IMR-90 (cell line): ENCODE measurements at regions not wholly inside any gene's neighbourhood (a gene's known extent, or its start where the extent isn't known, plus 50 kb on each side); places are given as distances from the start of the nearest gene placed in this dataset.

ENCODE experiments used
- ATAC-seq: fragments of 200-7000 bp; cut with Tn5 transposase; 2 replicates; pipeline ENCODE4 v1.9.1; 2020; ENCODE audit warnings: low read depth, mild to moderate bottlenecking, moderate library complexity
- BruUV-seq: library from RNA; stranded (reverse); fragments of 400-500 nt; replicated peaks from 2 replicates; lab custom pipeline; 2021; lab: Mats Ljungman, UMichigan
- CTCF ChIA-PET: fragments of 300-600 bp; formaldehyde crosslinking; extraction: SDS; loops from one replicate; lab custom pipeline; 2021; ENCODE audit warnings: antibody characterized with exemption; lab: Yijun Ruan, JAX
- POLR2A ChIA-PET: fragments of 300-600 bp; sonication (Branson Sonifier 250); formaldehyde crosslinking; loops from one replicate; lab custom pipeline; 2022; ENCODE audit warnings: antibody characterized with exemption; ENCODE audit not compliant: unreplicated experiment; lab: Charles Lee
- DNase-seq: peaks from one replicate; pipeline ENCODE4 v3.0.0; 2013
- H2AFZ ChIP-seq: replicated peaks from 2 replicates; pipeline ENCODE3; 2013; ENCODE audit warnings: low read length, mild to moderate bottlenecking; ENCODE audit not compliant: poor library complexity
- H2AK5ac ChIP-seq: 2 replicates; pipeline ENCODE4 v1.6.1; 2013; ENCODE audit warnings: low read depth, low read length, inconsistent platforms
- H2AK9ac ChIP-seq: replicated peaks from 2 replicates; pipeline ENCODE3; 2013; ENCODE audit warnings: mild to moderate bottlenecking, low read depth, low read length, moderate library complexity; ENCODE audit not compliant: poor library complexity
- H2BK120ac ChIP-seq: 2 replicates; pipeline ENCODE4 v1.6.1; 2013; ENCODE audit warnings: low read depth, low read length, inconsistent platforms
- H2BK15ac ChIP-seq: 3 replicates; pipeline ENCODE4 v1.6.1; 2013; ENCODE audit warnings: low read depth, low read length, inconsistent platforms
- H2BK20ac ChIP-seq: 2 replicates; pipeline ENCODE4 v1.6.1; 2013; ENCODE audit warnings: low read depth, mild to moderate bottlenecking, inconsistent platforms, low read length, moderate library complexity
- H2BK5ac ChIP-seq: 2 replicates; pipeline ENCODE4 v1.6.1; 2013; ENCODE audit warnings: mild to moderate bottlenecking, low read depth, low read length, inconsistent platforms; ENCODE audit not compliant: poor library complexity, severe bottlenecking
- H3K14ac ChIP-seq: replicated peaks from 2 replicates; pipeline ENCODE4 v1.6.1; 2013; ENCODE audit warnings: low read depth, low read length, inconsistent platforms
- H3K18ac ChIP-seq: 2 replicates; pipeline ENCODE4 v1.6.1; 2013; ENCODE audit warnings: low read depth, low read length, control low read depth
- H3K23ac ChIP-seq: 2 replicates; pipeline ENCODE4 v1.6.1; 2013; ENCODE audit warnings: low read depth, low read length, inconsistent platforms
- H3K27ac ChIP-seq: 2 replicates; pipeline ENCODE4 v1.5.1; 2013; ENCODE audit warnings: mild to moderate bottlenecking, control low read depth, low read length; ENCODE audit not compliant: insufficient read depth
- H3K27me3 ChIP-seq: 2 replicates; pipeline ENCODE4 v1.6.1; 2013; ENCODE audit warnings: low read length; ENCODE audit not compliant: control insufficient read depth, insufficient read depth
- H3K36me3 ChIP-seq: 2 replicates; pipeline ENCODE4 v1.6.1; 2013; ENCODE audit warnings: low read length, mixed read lengths; ENCODE audit not compliant: control insufficient read depth, insufficient read depth
- H3K4ac ChIP-seq: 2 replicates; pipeline ENCODE4 v1.6.1; 2013; ENCODE audit warnings: low read depth, low read length, inconsistent platforms
- H3K4me1 ChIP-seq: 2 replicates; pipeline ENCODE4 v1.6.1; 2013; ENCODE audit warnings: low read length, mixed read lengths; ENCODE audit not compliant: control insufficient read depth, insufficient read depth
- H3K4me2 ChIP-seq: 2 replicates; pipeline ENCODE4 v1.6.1; 2013; ENCODE audit warnings: low read depth, mild to moderate bottlenecking, control low read depth, low read length, moderate library complexity
- H3K4me3 ChIP-seq: 2 replicates; pipeline ENCODE4 v1.5.1; 2013; ENCODE audit warnings: low read depth, mild to moderate bottlenecking, control low read depth, low read length, moderate library complexity; ENCODE audit not compliant: insufficient read depth
- H3K56ac ChIP-seq: 2 replicates; pipeline ENCODE4 v1.6.1; 2013; ENCODE audit warnings: low read length, inconsistent platforms; ENCODE audit not compliant: insufficient read depth; ENCODE audit errors: extremely low read depth
- H3K79me1 ChIP-seq, 2 experiments: 2 replicates each; pipeline ENCODE4 v1.6.1; 2013; ENCODE audit warnings: low read length in 2 of 2, inconsistent platforms in 1 of 2, low read depth in 1 of 2
- H3K9ac ChIP-seq: 2 replicates; pipeline ENCODE4 v1.6.1; 2013; ENCODE audit warnings: low read depth, low read length, control low read depth
- H3K9me1 ChIP-seq: 2 replicates; pipeline ENCODE4 v1.6.1; 2013; ENCODE audit warnings: low read length, inconsistent platforms; ENCODE audit not compliant: insufficient read depth
- H3K9me3 ChIP-seq: 2 replicates; pipeline ENCODE4 v1.6.1; 2013; ENCODE audit warnings: low read length; ENCODE audit not compliant: control insufficient read depth, insufficient read depth
- H4K20me1 ChIP-seq: 2 replicates; pipeline ENCODE4 v1.6.1; 2013; ENCODE audit warnings: low read length, inconsistent platforms; ENCODE audit not compliant: insufficient read depth
- H4K5ac ChIP-seq: 2 replicates; pipeline ENCODE4 v1.6.1; 2013; ENCODE audit warnings: mild to moderate bottlenecking, low read depth, low read length, control low read depth
- H4K8ac ChIP-seq, 2 experiments: 2 replicates each; pipeline ENCODE4 v1.6.1; 2013; ENCODE audit warnings: low read depth in 2 of 2, low read length in 2 of 2, control low read depth in 1 of 2, inconsistent platforms in 1 of 2
- H4K91ac ChIP-seq: 2 replicates; pipeline ENCODE4 v1.6.1; 2013; ENCODE audit warnings: low read depth, low read length, inconsistent platforms; ENCODE audit not compliant: insufficient read depth
- CTCF ChIP-seq: conservative IDR thresholded peaks from 2 replicates; pipeline ENCODE4 v1.5.1; 2012; ENCODE audit warnings: mild to moderate bottlenecking, low read depth, low read length, improper control_type of control experiment
- ELK1 ChIP-seq: fragments of 150-350 bp; IDR thresholded peaks from 2 replicates; pipeline ENCODE4 v1.6.1; 2016; ENCODE audit warnings: low read depth, mild to moderate bottlenecking, low read length, moderate library complexity, borderline replicate concordance
- FOS ChIP-seq: fragments of 150-350 bp; IDR thresholded peaks from 2 replicates; pipeline ENCODE4 v1.6.1; 2016; ENCODE audit warnings: low read depth, low read length
- MAFK ChIP-seq: IDR thresholded peaks from 2 replicates; pipeline ENCODE4 v1.6.1; 2012; ENCODE audit warnings: low read depth, low read length, improper control_type of control experiment
- MAZ ChIP-seq: IDR thresholded peaks from 2 replicates; pipeline ENCODE4 v1.6.1; 2012; ENCODE audit warnings: low read depth, mild to moderate bottlenecking, low read length, improper control_type of control experiment, moderate library complexity, borderline replicate concordance
- MXI1 ChIP-seq: IDR thresholded peaks from 2 replicates; pipeline ENCODE4 v1.6.1; 2012; ENCODE audit warnings: low read depth, mild to moderate bottlenecking, low read length, moderate library complexity, borderline replicate concordance
- POLR2A ChIP-seq: IDR thresholded peaks from 2 replicates; pipeline ENCODE4 v1.6.1; 2012; ENCODE audit warnings: mild to moderate bottlenecking, low read depth, low read length
- RAD21 ChIP-seq: IDR thresholded peaks from 2 replicates; pipeline ENCODE4 v1.6.1; 2012; ENCODE audit warnings: low read length, improper control_type of control experiment
- RCOR1 ChIP-seq: IDR thresholded peaks from 2 replicates; pipeline ENCODE4 v1.6.1; 2012; ENCODE audit warnings: mild to moderate bottlenecking, low read length, improper control_type of control experiment; ENCODE audit not compliant: insufficient replicate concordance
- RFX5 ChIP-seq: IDR thresholded peaks from 2 replicates; pipeline ENCODE4 v1.8.0; 2012; ENCODE audit warnings: low read depth, mild to moderate bottlenecking, low read length, moderate library complexity
- SMC3 ChIP-seq: fragments of 150-350 bp; IDR thresholded peaks from 2 replicates; pipeline ENCODE4 v1.6.1; 2016; ENCODE audit warnings: low read depth, mild to moderate bottlenecking, antibody characterized with exemption, low read length, moderate library complexity
- USF2 ChIP-seq: fragments of 150-350 bp; IDR thresholded peaks from 2 replicates; pipeline ENCODE4 v1.6.1; 2017; ENCODE audit warnings: mild to moderate bottlenecking, antibody characterized with exemption, low read length, low read depth
- whole genome bisulfite sequencing, 2 experiments: methylation state at CpG; one replicate each; pipeline versions ENCODE4 v1.1.5 to v1.1.7; 2013; ENCODE audit warnings: missing lambda C conversion rate in 2 of 2; ENCODE audit not compliant: insufficient read length in 1 of 2; ENCODE audit errors: extremely low coverage in 2 of 2; 5-methylcytosine and 5-hydroxymethylcytosine counted together
- dilution Hi-C: fragments of 300-500 bp; cut with HindIII; formaldehyde crosslinking; loops from one replicate; pipeline ENCODE4 v1.14.3; 2018; ENCODE audit warnings: low sequenced_read_pairs; ENCODE audit not compliant: unreplicated experiment
- in situ Hi-C: fragments of 300-500 bp; cut with MboI; formaldehyde crosslinking; loops from 3 replicates; pipeline ENCODE4 v1.14.3; 2019; ENCODE audit warnings: low sequenced_read_pairs, inconsistent platforms, mixed read lengths
- intact Hi-C: fragments of 100-400 bp; cut with micrococcal nuclease; formaldehyde crosslinking; loops from 2 replicates; pipeline ENCODE4 v1.10.0; 2022

- DNase-seq: peak; percentile 64
- Histone ChIP-seq H3K27ac (no peak overlapping the region), H4K91ac (no peak overlapping the region), H2AK5ac (no peak overlapping the region), H3K9me3 (no peaks in the 10 kb centered on the region), H2BK20ac (no peak overlapping the region), H4K5ac (no peak overlapping the region), H3K14ac (no peak overlapping the region), H3K9me1 (no peaks in the 10 kb centered on the region), H4K8ac (no peak overlapping the region), H2AK9ac (no peak overlapping the region), H4K20me1 (no peaks in the 10 kb centered on the region), H3K4me1 (no peaks in the 10 kb centered on the region), H2BK5ac (no peak overlapping the region), H3K56ac (no peak overlapping the region), H3K23ac (no peak overlapping the region), H3K36me3 (no peaks in the 10 kb centered on the region), H3K27me3 (peaks cover 8% of the 10 kb centered on the region; the same call in 1 of the 2 replicates), H3K4ac (no peak overlapping the region), H3K18ac (no peak overlapping the region), H2BK15ac (no peak overlapping the region), H3K4me3 (peak overlapping the region; percentile 10; the same call in 1 of the 2 replicates), H3K9ac (no peak overlapping the region), H2BK120ac (no peak overlapping the region), H3K4me2 (peak overlapping the region; percentile 65; the same call in 1 of the 2 replicates), H3K79me1 (no peaks in the 10 kb centered on the region), H2AFZ (peak overlapping the region; percentile 16)
- in situ Hi-C loops (no loop called here), intact Hi-C loops (loop anchor here (5.0 kb wide), 1 partner anchor 247 kb away; no protein-coding TSS in a partner anchor), dilution Hi-C loops (no loop called here)
- ChIA-PET POLR2A (no interaction called here), CTCF (interaction anchor here (0.5 to 2.2 kb wide), 7 partner anchors 8 to 423 kb away, joined by 3 to 8 read pairs (median 4); no protein-coding TSS in a partner anchor)
- no CpG with 5 or more reads among the region's 15 CpGs for WGBS, 2 experiments
- no TSS peak for BruUV-seq
- TF ChIP-seq FOS: no peak
- no peak for TF ChIP-seq ELK1
- no peak for TF ChIP-seq POLR2A
- peak; percentile 48; the same call in 1 of the 2 replicates for TF ChIP-seq MAZ
- TF ChIP-seq MAFK: no peak
- peak; percentile 67 for TF ChIP-seq SMC3
- TF ChIP-seq RFX5: no peak
- TF ChIP-seq MXI1: no peak
- no peak for TF ChIP-seq USF2
- TF ChIP-seq CTCF: peak; percentile 85
- peak; percentile 88 for TF ChIP-seq RAD21
- no peak for TF ChIP-seq RCOR1
- ATAC-seq: peak; percentile 100
These were observed 333.9 kb downstream of the HACE1 start for GRCh38 chr6:104525677-104526322.
